Epidermal melanocyte (primary cell): ENCODE measurements at regions not wholly inside any gene's neighbourhood (a gene's known extent, or its start where the extent isn't known, plus 50 kb on each side); places are given as distances from the start of the nearest gene placed in this dataset.
"Not testable (repeated sequence)": the region's sequence is repeated elsewhere in the genome, so short reads cannot be mapped to it uniquely, and the experiment has no call there.

ENCODE experiments used
- DNase-seq: peaks from one replicate; pipeline ENCODE4 v3.0.0; 2011; ENCODE audit warnings: low spot score; ENCODE audit not compliant: insufficient read length

GRCh38 chrX:121851033-121851432 lies 803.6 kb downstream of the GLUD2 start:
- DNase-seq: no peak

- no peak for DNase-seq
These were observed 806.6 kb downstream of the GLUD2 start for GRCh38 chrX:121853762-121854613.

GRCh38 chrX:121854614-121854911 lies 807.2 kb downstream of the GLUD2 start:
- no peak for DNase-seq

GRCh38 chrX:121858867-121859647 lies 811.6 kb downstream of the GLUD2 start:
- DNase-seq: no peak

GRCh38 chrX:121863976-121864375 lies 816.6 kb downstream of the GLUD2 start:
- no peak for DNase-seq

GRCh38 chrX:121864561-121864960 lies 817.2 kb downstream of the GLUD2 start:
- no peak for DNase-seq

GRCh38 chrX:121869876-121870477 lies 822.6 kb downstream of the GLUD2 start:
- no peak for DNase-seq

- no peak for DNase-seq
These were observed 823.7 kb downstream of the GLUD2 start for GRCh38 chrX:121871122-121871521.

GRCh38 chrX:121876305-121876704 lies 828.9 kb downstream of the GLUD2 start:
- peak; percentile 12 for DNase-seq

GRCh38 chrX:121877337-121877736 lies 829.9 kb downstream of the GLUD2 start:
- not testable (repeated sequence) for DNase-seq

- DNase-seq: no peak
These were observed 839.1 kb downstream of the GLUD2 start for GRCh38 chrX:121886557-121886956.

- DNase-seq: no peak
These were observed 847.3 kb downstream of the GLUD2 start for GRCh38 chrX:121894756-121895155.

- no peak for DNase-seq
These were observed 855.1 kb downstream of the GLUD2 start for GRCh38 chrX:121902463-121902862.

- no peak for DNase-seq
These were observed 856.6 kb downstream of the GLUD2 start for GRCh38 chrX:121903961-121904360.

GRCh38 chrX:121921258-121921657 lies 873.8 kb downstream of the GLUD2 start:
- no peak for DNase-seq

- DNase-seq: no peak
These were observed 884.2 kb downstream of the GLUD2 start for GRCh38 chrX:121931567-121931966.

GRCh38 chrX:121932688-121933087 lies 885.3 kb downstream of the GLUD2 start:
- no peak for DNase-seq

- DNase-seq: no peak
These were observed 901.8 kb downstream of the GLUD2 start for GRCh38 chrX:121949041-121949760.

GRCh38 chrX:121958886-121959285 lies 911.5 kb downstream of the GLUD2 start:
- DNase-seq: no peak

- no peak for DNase-seq
These were observed 928.3 kb downstream of the GLUD2 start for GRCh38 chrX:121975671-121976070.

GRCh38 chrX:121987163-121987562 lies 939.8 kb downstream of the GLUD2 start:
- DNase-seq: no peak

GRCh38 chrX:121987835-121988234 lies 940.4 kb downstream of the GLUD2 start:
- no peak for DNase-seq
